ENCODE measurements at regions not wholly inside any gene's neighbourhood (a gene's known extent, or its start where the extent isn't known, plus 50 kb on each side); places are given as distances from the start of the nearest gene placed in this dataset.

DNA sequence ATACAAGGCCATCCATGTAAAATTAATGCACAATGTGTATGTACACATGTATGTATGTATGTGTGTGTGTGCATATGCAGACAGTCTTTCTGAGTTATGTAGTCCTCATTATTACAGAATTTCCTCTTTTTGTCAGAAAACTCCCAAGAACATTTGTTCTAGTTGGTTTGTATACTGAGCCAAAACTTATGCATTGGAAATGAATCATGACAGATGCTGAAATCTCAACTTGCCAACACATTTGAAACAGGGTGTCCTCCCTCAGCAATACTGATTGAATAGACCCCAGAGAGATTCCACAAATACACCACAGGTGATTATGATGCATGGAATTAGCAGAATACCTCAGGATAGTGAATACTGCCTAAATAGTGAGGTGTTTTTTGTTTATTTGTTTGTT lies 472.9 kb upstream of the PCDH15 start:
- ATAC-seq = no peak

DNA sequence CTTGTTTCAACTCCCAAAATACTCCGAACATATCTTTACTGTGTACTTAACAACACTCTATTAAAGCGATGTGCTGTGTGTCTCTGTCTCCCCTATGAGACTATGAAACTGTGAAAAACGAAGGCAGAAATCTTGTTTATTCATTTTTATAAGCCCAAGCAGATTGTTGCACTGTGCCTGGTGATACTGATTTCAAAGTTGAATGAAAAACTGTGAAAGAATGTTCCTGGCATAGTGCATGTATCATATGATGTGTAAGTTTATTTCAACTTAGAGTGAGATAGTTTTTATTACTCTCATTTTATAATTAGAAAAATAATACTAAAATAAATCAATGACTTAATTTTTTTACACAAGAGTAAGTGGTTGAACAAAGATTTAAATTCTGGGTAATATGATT lies 471.9 kb upstream of the PCDH15 start:
- 75 to 81% (median 77%) methylated on average over 3 of the region's 3 CpGs for WGBS, 3 donors
- Histone ChIP-seq H3K36me3 (ENCODE audit: insufficient read depth in 1 of 2, low read depth in 1 of 2) (no peaks in the 10 kb centered on the region), H3K4me1 (no peaks in the 10 kb centered on the region), H3K4me3 (no peak overlapping the region), H3K9me3 (no peaks in the 10 kb centered on the region), H3K27me3 (ENCODE audit: insufficient read depth in 3 of 3, low read length in 2 of 3) (no peaks in the 10 kb centered on the region), H3K27ac (no peak overlapping the region)
- no peak for ATAC-seq
- TF ChIP-seq, protein P1, sequence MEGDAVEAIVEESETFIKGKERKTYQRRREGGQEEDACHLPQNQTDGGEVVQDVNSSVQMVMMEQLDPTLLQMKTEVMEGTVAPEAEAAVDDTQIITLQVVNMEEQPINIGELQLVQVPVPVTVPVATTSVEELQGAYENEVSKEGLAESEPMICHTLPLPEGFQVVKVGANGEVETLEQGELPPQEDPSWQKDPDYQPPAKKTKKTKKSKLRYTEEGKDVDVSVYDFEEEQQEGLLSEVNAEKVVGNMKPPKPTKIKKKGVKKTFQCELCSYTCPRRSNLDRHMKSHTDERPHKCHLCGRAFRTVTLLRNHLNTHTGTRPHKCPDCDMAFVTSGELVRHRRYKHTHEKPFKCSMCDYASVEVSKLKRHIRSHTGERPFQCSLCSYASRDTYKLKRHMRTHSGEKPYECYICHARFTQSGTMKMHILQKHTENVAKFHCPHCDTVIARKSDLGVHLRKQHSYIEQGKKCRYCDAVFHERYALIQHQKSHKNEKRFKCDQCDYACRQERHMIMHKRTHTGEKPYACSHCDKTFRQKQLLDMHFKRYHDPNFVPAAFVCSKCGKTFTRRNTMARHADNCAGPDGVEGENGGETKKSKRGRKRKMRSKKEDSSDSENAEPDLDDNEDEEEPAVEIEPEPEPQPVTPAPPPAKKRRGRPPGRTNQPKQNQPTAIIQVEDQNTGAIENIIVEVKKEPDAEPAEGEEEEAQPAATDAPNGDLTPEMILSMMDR (IDR thresholded peaks at IDR 0.05) = no peak
- intact Hi-C loops (cut with DNase I) = no loop called here
- DNase-seq = no peak

More for the DNA sequence above, 472.9 kb upstream of the PCDH15 start:
- no peaks in the 10 kb centered on the region for H3K9me3 ChIP-seq
- no peaks in the 10 kb centered on the region for H3K36me3 ChIP-seq (ENCODE audit: insufficient read depth in 1 of 2, low read depth in 1 of 2)
- intact Hi-C loops (cut with DNase I) = no loop called here
- H3K4me1 ChIP-seq = no peaks in the 10 kb centered on the region
- H3K4me3 ChIP-seq = no peak overlapping the region
- H3K27ac ChIP-seq = no peak overlapping the region
- H3K27me3 ChIP-seq (ENCODE audit: insufficient read depth in 3 of 3, low read length in 2 of 3) = no peaks in the 10 kb centered on the region
- TF ChIP-seq, protein P1 (IDR thresholded peaks at IDR 0.05) = no peak
- no peak for DNase-seq

DNA sequence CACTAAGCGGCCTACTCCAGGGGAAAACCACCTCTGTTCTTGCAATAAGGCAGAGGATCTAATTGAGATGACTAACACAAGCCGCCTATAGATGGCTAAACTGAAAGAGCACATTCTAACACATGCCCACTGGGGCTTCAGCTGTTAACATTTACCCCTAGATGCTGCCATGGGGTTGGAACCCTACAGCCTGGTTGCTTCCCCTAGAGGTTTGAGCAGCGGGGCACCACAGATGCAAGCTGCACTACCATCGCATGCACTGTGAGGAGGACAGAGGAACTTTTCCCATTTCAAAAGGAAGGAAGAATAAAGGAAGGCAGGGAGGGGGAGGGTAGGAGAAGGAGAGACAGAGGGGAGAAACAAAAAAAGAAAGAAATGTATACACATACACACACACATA lies 465.8 kb upstream of the PCDH15 start:
- DNase-seq = no peak
- Histone ChIP-seq H3K27me3 (ENCODE audit: insufficient read depth in 3 of 3, low read length in 2 of 3) (no peaks in the 10 kb centered on the region), H3K36me3 (ENCODE audit: insufficient read depth in 1 of 2, low read depth in 1 of 2) (no peaks in the 10 kb centered on the region), H3K4me1 (no peaks in the 10 kb centered on the region), H3K9me3 (no peaks in the 10 kb centered on the region), H3K27ac (no peak overlapping the region), H3K4me3 (no peak overlapping the region)
- ATAC-seq = no peak
- WGBS, 3 donors = 83 to 88% (median 85%) methylated on average over 4 of the region's 4 CpGs
- intact Hi-C loops (cut with DNase I) = no loop called here
- TF ChIP-seq, protein P1 (IDR thresholded peaks at IDR 0.05) = no peak

DNA sequence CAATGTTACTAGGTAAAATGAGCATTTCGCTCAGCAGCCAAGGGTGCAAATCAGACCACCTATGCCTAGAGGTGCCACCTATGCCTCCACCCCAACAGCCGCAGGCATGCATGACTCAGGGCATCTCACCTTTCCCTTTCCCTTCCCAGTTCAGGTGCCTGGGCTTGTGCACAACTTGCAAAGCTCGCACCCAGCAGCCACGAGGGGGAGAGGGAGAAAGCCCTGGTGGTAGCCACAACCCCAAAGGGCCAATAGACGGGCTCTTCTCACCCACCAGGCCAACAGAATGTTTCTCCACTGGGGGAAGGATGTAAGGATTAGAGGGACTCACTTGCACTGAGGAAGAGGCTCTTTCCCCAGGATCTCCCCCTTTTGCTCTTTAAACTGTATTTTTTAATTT lies 462.3 kb upstream of the PCDH15 start:
- Histone ChIP-seq H3K36me3 (ENCODE audit: insufficient read depth in 1 of 2, low read depth in 1 of 2) (no peaks in the 10 kb centered on the region), H3K27ac (no peak overlapping the region), H3K9me3 (no peaks in the 10 kb centered on the region), H3K4me1 (no peaks in the 10 kb centered on the region), H3K27me3 (ENCODE audit: insufficient read depth in 3 of 3, low read length in 2 of 3) (no peaks in the 10 kb centered on the region), H3K4me3 (no peak overlapping the region)
- intact Hi-C loops (cut with DNase I) = no loop called here
- TF ChIP-seq, protein P1 (IDR thresholded peaks at IDR 0.05) = no peak
- 88 to 91% (median 88%) methylated on average over 5 of the region's 5 CpGs for WGBS, 3 donors
- DNase-seq (no peak), ATAC-seq (no peak)

DNA sequence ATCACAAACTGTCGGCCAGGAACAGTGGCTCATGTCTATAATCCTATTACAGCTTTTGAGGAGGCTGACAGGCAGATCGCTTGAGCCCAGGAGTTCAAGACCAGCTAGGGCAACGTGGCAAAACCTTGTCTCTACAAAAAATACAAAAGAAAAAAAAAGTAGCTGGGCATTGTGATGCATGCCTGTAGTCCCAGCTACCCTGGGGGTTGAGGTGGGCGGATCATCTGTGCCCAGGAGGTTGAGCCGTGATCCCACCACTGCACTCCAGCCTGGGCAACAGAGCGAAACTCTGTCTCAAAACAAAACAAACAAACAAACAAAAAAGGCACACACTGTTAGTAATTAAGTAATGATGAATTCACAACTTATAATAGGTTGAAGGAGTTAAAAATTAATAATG lies 441.5 kb upstream of the PCDH15 start:
- Histone ChIP-seq H3K27ac (no peak overlapping the region), H3K9me3 (no peaks in the 10 kb centered on the region), H3K4me3 (no peak overlapping the region), H3K4me1 (no peaks in the 10 kb centered on the region), H3K27me3 (ENCODE audit: insufficient read depth in 3 of 3, low read length in 2 of 3) (no peaks in the 10 kb centered on the region), H3K36me3 (ENCODE audit: insufficient read depth in 1 of 2, low read depth in 1 of 2) (no peaks in the 10 kb centered on the region)
- TF ChIP-seq, protein P1 (IDR thresholded peaks at IDR 0.05) = no peak
- WGBS, 3 donors = 69 to 75% (median 69%) methylated on average over 6 of the region's 6 CpGs
- ATAC-seq (no peak), DNase-seq (no peak)
- intact Hi-C loops (cut with DNase I) = no loop called here

All from psoas muscle (tissue), 7 donors.